Lower leg skin (tissue), 4 donors: ENCODE measurements at regions not wholly inside any gene's neighbourhood (a gene's known extent, or its start where the extent isn't known, plus 50 kb on each side); places are given as distances from the start of the nearest gene placed in this dataset.

Experiments
- DNase-seq, 2 donors: peaks; one replicate each; pipeline ENCODE4 v3.0.0-alpha.2; 2019; ENCODE audit warnings: low spot score in 2 of 2
- H3K4me3 ChIP-seq: fragments of 200-600 bp; sonication (generic); 2 replicates; pipeline ENCODE4 v1.5.1; 2017; ENCODE audit warnings: mild to moderate bottlenecking, low read depth; ENCODE audit not compliant: poor library complexity, severe bottlenecking
- POLR2A ChIP-seq, 2 donors: fragments of 450-650 bp; IDR thresholded peaks; one replicate each; pipeline ENCODE4 v1.6.1; 2016 to 2017; ENCODE audit warnings: antibody characterized with exemption in 2 of 2, mild to moderate bottlenecking in 1 of 2, moderate library complexity in 1 of 2
- WGBS, 2 donors: methylation state at CpG; one replicate each; pipeline ENCODE4 v1.1.5; 2018; 5-methylcytosine and 5-hydroxymethylcytosine counted together
- intact Hi-C: fragments of 100-400 bp; cut with DNase I; formaldehyde crosslinking; loops from one replicate; pipeline ENCODE4 v1.15.0; 2023; ENCODE audit warnings: low total_unique reads
- TF ChIP-seq, protein P1 (sequence below), 3 donors: fragments of 450-650 bp; IDR thresholded peaks; one replicate each; pipeline ENCODE4 v1.5.1; 2016; ENCODE audit warnings: antibody characterized with exemption in 3 of 3, mild to moderate bottlenecking in 3 of 3, moderate library complexity in 2 of 3

- no peak for DNase-seq
- 41 to 47% methylated on average over 2 of the region's 2 CpGs for WGBS, 2 donors
- no peak overlapping the region for H3K4me3 ChIP-seq
- TF ChIP-seq, protein P1, sequence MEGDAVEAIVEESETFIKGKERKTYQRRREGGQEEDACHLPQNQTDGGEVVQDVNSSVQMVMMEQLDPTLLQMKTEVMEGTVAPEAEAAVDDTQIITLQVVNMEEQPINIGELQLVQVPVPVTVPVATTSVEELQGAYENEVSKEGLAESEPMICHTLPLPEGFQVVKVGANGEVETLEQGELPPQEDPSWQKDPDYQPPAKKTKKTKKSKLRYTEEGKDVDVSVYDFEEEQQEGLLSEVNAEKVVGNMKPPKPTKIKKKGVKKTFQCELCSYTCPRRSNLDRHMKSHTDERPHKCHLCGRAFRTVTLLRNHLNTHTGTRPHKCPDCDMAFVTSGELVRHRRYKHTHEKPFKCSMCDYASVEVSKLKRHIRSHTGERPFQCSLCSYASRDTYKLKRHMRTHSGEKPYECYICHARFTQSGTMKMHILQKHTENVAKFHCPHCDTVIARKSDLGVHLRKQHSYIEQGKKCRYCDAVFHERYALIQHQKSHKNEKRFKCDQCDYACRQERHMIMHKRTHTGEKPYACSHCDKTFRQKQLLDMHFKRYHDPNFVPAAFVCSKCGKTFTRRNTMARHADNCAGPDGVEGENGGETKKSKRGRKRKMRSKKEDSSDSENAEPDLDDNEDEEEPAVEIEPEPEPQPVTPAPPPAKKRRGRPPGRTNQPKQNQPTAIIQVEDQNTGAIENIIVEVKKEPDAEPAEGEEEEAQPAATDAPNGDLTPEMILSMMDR (IDR thresholded peaks at IDR 0.05): no peak
- no peak for TF ChIP-seq POLR2A (IDR thresholded peaks at IDR 0.05)
- intact Hi-C loops: no loop called here
These were observed 158.4 kb upstream of the CSNK1A1L start for GRCh38 chr13:37263871-37264270.

GRCh38 chr13:37257706-37258105 is 152.2 kb upstream of the CSNK1A1L start:
- no peak for DNase-seq
- 77% methylated on average over 2 of the region's 2 CpGs for WGBS, 2 donors
- intact Hi-C loops: no loop called here
- no peak overlapping the region for H3K4me3 ChIP-seq
- no peak for TF ChIP-seq POLR2A (IDR thresholded peaks at IDR 0.05)
- TF ChIP-seq, protein P1 (IDR thresholded peaks at IDR 0.05): no peak

DNA sequence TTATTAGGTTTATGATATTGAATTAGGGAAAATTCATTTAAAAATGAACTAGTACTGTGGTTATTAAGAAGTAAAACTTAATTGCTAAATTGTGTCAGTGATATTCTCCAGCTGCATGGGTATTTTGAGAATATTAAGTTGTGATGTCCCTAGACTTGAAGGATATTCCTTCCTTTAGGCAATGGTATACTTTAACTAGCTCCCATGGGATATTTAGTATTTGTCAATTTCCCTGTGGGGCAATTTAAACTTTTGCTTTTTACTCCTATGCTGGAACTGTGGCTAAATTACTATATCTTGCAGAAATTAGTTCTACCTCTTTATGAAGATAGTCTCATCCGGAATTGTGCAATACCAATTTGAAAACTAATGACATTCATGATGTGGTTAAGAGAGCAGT is 151.6 kb upstream of the CSNK1A1L start:
- TF ChIP-seq, protein P1 (IDR thresholded peaks at IDR 0.05): no peak
- TF ChIP-seq POLR2A (IDR thresholded peaks at IDR 0.05): no peak
- intact Hi-C loops: no loop called here
- 87 to 89% methylated on average over 1 of the region's 1 CpG for WGBS, 2 donors
- no peak overlapping the region for H3K4me3 ChIP-seq
- no peak for DNase-seq

- intact Hi-C loops: no loop called here
- TF ChIP-seq, protein P1 (IDR thresholded peaks at IDR 0.05): no peak
- no peak for TF ChIP-seq POLR2A (IDR thresholded peaks at IDR 0.05)
- H3K4me3 ChIP-seq: no peak overlapping the region
- DNase-seq: no peak
- 90% methylated on average over 4 of the region's 4 CpGs for WGBS, 2 donors
These were observed 136.3 kb upstream of the CSNK1A1L start for GRCh38 chr13:37241786-37242185.

DNA sequence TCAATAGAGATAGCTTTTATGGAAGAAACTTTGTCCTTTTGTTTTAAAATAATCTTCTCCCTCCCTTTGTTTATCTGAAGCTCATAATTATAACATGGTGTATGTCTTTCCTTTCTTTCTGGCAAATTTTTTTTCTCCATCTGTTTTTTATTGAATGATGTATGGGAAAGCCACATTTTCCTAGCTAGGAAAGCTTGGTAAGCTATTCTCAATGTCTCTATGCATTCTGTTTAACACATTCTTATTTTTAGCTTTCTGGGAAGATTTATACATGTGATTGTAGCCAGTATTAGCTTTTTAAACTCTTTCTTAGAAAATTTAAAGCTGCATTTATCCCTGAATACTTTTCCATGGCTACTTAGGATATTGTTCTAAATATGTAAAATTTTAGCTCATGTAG is 124.9 kb upstream of the CSNK1A1L start:
- intact Hi-C loops: no loop called here
- no peak for TF ChIP-seq POLR2A (IDR thresholded peaks at IDR 0.05)
- TF ChIP-seq, protein P1 (IDR thresholded peaks at IDR 0.05): no peak
- DNase-seq: no peak
- H3K4me3 ChIP-seq: no peak overlapping the region

- 0 to 43% methylated on average over 1 of the region's 1 CpG for WGBS, 2 donors
- TF ChIP-seq POLR2A (IDR thresholded peaks at IDR 0.05): no peak
- TF ChIP-seq, protein P1 (IDR thresholded peaks at IDR 0.05): no peak
- no peak for DNase-seq
- intact Hi-C loops: no loop called here
- H3K4me3 ChIP-seq: no peak overlapping the region
These were observed 124.5 kb upstream of the CSNK1A1L start for GRCh38 chr13:37229931-37230330.
